ENCODE measurements at regions not wholly inside any gene's neighbourhood (a gene's known extent, or its start where the extent isn't known, plus 50 kb on each side); places are given as distances from the start of the nearest gene placed in this dataset.

- no peak for TF ChIP-seq AKNA (CRISPR knock-in tag; IDR thresholded peaks at IDR 0.05; ENCODE audit: borderline replicate concordance)
- no peak for TF ChIP-seq YEATS2 (CRISPR knock-in tag; IDR thresholded peaks at IDR 0.05; ENCODE audit: borderline replicate concordance)
These were observed 126.5 kb upstream of the ZEB1 start (continued) for GRCh38 chr10:31192475-31192874.

GRCh38 chr10:31194986-31195385 is 124.0 kb upstream of the ZEB1 start:
- H3K79me2 ChIP-seq (ENCODE audit: insufficient read depth, low read length): no peaks in the 10 kb centered on the region
- ATAC-seq (no peak), DNase-seq (ENCODE audit: low spot score) (no peak), FAIRE-seq (no peak)
- H3K4me1 ChIP-seq (ENCODE audit: insufficient read depth, low read length): no peaks in the 10 kb centered on the region
- intact Hi-C loops (cut with micrococcal nuclease; ENCODE audit: unreplicated experiment) (no loop called here), in situ Hi-C loops (cut with HindIII; ENCODE audit: extremely low pct_ligation_motif_present, low pct_unique_long_range_greater_than_20kb) (no loop called here)
- H3K4me3 ChIP-seq (replicated peaks in 1 of 3; ENCODE audit: insufficient read depth in 1 of 3, low read depth in 2 of 3, low read length in 3 of 3): no peak overlapping the region
- H3K27me3 ChIP-seq (ENCODE audit: control insufficient read depth in 1 of 2, insufficient read depth in 2 of 2, low read length in 2 of 2): peaks cover 0 to 9% of the 10 kb centered on the region in 2 experiments; a peak in 2 of 5 replicates
- H4K20me1 ChIP-seq (ENCODE audit: insufficient read depth, low read length): no peaks in the 10 kb centered on the region
- H3K36me3 ChIP-seq (replicated peaks in 1 of 2; ENCODE audit: control insufficient read depth in 1 of 2, insufficient read depth in 2 of 2, low read length in 2 of 2): no peaks in the 10 kb centered on the region
- no peak overlapping the region for H3K9ac ChIP-seq (ENCODE audit: insufficient read depth, low read depth, low read length)
- ChIA-PET POLR2A (no interaction called here), CTCF (ENCODE audit: low intra/inter-chr PET ratio, low total read pairs) (no interaction called here)
- BruUV-seq (replicated peaks): no TSS peak
- H3K27ac ChIP-seq (ENCODE audit: extremely low read length, insufficient read depth, low read length): no peak overlapping the region
- H3K4me2 ChIP-seq (ENCODE audit: low read depth, low read length): no peak overlapping the region
- no peak overlapping the region for H2AFZ ChIP-seq (ENCODE audit: low read length)
- no peaks in the 10 kb centered on the region for H3K9me3 ChIP-seq (ENCODE audit: low read length)
- 14% methylated on average over 4 of the region's 4 CpGs for WGBS (ENCODE audit: low lambda C conversion rate)
- peak; percentile 89 for TF ChIP-seq MAFF (IDR thresholded peaks at IDR 0.05; ENCODE audit: low read depth, low read length)
- TF ChIP-seq ZNF710 (CRISPR knock-in tag; IDR thresholded peaks at IDR 0.05; ENCODE audit: borderline replicate concordance): no peak
- peak; percentile 83 to 92 for TF ChIP-seq MAFK (conservative IDR thresholded peaks at IDR 0.05 in 1 of 2, IDR thresholded peaks at IDR 0.05 in 1 of 2; ENCODE audit: low read length in 2 of 2)
- TF ChIP-seq ZFP36L1 (CRISPR knock-in tag; IDR thresholded peaks at IDR 0.05): no peak
- no peak for TF ChIP-seq KDM4B (CRISPR knock-in tag; IDR thresholded peaks at IDR 0.05)
- no peak for TF ChIP-seq KAT7 (CRISPR knock-in tag; IDR thresholded peaks at IDR 0.05; ENCODE audit: borderline replicate concordance)
- no peak for TF ChIP-seq PRDM4 (CRISPR knock-in tag; IDR thresholded peaks at IDR 0.05; ENCODE audit: borderline replicate concordance)
- no peak for TF ChIP-seq ZBTB33 (CRISPR knock-in tag; IDR thresholded peaks at IDR 0.05)
- no peak for TF ChIP-seq ZNF629 (CRISPR knock-in tag; conservative IDR thresholded peaks at IDR 0.05)
- TF ChIP-seq SPEN (CRISPR knock-in tag; IDR thresholded peaks at IDR 0.05; ENCODE audit: low read depth): no peak
